GM19467 (cell line): ENCODE measurements at regions not wholly inside any gene's neighbourhood (a gene's known extent, or its start where the extent isn't known, plus 50 kb on each side); places are given as distances from the start of the nearest gene placed in this dataset.

Experiments used
- ATAC-seq: cut with Tn5 transposase; IDR thresholded peaks from one replicate; pipeline ENCODE4 v1.9.1; 2021; ENCODE audit warnings: mild to moderate bottlenecking, moderate library complexity; ENCODE audit not compliant: unreplicated experiment

DNA sequence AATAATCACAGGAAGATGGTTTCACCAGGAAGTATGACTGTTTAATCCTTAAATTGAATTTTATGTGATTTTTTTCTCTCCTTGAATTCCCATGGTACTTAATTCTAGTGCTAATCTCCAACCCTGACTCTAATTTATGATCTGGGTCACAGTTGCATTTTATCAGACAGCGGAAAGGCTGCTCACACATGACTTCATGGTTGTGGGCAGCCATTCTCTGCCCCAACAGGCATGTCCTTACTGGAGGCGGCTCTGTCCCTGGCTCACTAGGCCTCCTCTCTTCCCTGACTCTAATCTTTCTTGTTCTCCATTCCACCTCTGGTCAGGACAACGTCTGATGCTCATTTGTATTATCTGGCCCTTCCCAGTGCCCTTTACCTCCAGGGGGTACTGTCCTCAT, 184.4 kb downstream of the CHST1 start:
- no peak for ATAC-seq

DNA sequence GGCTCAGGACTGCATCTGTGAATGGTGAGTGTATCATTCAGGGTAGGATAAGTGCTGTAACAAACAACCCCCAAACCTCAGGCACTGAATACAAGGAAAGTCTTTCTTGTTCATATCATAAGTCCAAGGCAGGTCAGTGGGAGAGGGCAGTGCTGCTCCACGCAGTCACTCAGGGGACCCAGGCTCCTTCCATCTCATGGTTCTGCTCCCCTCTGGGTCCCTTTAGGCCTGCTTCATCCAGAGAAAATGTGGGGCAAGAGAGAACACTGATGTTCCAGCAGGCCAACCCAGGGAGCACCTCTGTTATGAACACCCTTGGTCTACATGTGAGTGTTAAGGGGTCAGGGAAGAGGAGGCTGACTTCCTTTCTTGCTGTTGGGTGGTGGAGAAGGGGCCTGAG, 187.8 kb downstream of the CHST1 start:
- ATAC-seq = no peak

DNA sequence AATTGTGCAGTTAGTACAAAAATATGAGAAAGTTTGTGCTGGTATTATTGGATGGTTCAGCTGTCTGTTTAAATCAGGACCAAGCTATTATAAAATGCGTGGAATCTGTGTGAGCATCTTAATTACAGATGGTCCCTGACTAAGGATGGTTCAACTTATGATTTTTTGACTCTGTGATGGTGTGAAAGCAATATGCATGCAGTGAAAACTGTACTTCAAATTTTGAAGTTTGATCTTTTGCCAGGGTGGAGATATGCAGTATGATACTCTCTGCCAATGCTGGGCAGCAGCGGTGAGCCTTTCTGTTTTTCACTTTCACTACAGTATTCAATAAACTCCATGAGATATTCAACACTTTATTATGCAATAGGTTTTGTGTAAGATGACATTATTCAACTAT, 189.3 kb downstream of the CHST1 start:
- no peak for ATAC-seq

DNA sequence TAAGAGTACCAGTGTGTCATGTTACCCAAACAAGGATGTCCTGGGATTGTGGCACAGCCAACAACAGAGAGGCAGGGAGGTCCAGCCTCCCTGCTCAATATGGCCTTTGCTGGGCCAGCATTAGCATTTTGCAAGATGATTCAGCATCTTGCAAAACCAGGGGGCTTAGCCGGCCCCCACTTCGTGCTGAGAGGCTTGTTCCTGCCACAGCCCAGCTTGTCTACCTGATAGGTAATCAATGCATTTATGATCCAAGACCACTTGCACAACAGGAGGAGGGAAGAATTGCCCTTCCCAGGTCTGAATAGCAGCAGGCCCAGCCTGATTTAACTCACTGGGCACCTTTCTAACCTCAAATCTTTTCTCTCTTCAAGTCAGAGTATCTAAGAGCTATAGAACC, 189.0 kb upstream of the SYT13 start:
- no peak for ATAC-seq

DNA sequence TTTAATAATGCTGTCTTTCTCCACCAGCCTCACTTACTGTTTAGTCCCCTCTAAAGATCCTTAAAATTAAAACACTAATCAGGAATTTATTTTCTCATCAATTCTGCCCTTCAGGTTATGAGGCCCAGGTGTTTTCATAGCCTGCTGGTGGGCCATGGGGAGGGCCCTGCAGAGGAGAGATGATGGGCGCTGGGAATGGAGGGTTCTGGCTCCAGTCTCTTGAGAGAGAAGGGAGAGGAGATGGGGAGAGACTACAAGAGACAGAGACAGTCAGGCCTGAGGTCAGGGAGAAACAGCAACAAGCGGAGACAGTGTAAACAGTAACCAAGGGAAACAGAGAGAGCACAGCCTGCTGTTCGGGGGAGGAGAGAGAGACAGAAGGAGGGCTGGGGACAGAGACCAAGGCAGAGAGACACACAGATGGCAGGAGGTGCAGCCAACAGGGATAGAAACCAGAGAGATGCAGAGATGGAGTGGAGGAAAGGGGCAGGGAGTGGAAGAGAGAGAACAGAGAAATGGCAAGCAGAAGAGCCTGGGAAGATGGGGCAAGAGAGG, 187.3 kb upstream of the SYT13 start:
- no peak for ATAC-seq

DNA sequence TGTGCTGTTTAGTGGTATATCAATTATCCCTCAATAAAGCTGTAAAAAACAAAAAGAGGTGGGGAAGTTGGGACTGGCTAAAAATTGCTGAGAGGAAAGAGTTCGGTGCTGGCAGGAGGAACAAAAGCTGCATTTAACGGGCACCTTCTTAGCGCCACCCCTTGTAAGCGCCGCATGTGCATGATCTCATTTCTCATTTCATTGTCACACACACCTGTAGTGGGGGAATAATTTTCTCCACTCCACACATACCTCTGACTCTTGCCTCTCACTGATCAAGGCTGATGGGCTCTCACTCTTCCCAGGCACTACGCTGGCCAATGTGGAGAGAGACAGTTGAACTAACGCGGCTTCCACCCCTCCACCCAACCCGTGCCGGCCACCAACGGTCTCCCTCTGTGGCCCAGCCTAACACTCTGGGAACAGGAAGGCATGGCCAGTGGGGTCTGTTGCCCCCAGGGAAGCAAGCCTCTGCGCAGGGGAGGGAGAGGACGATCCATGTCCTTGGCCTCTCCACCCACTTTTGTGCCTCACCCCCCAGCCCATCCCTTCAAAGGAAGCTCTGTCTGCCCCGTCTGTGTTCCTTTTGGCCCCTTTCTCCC, 186.7 kb upstream of the SYT13 start:
- ATAC-seq = no peak

DNA sequence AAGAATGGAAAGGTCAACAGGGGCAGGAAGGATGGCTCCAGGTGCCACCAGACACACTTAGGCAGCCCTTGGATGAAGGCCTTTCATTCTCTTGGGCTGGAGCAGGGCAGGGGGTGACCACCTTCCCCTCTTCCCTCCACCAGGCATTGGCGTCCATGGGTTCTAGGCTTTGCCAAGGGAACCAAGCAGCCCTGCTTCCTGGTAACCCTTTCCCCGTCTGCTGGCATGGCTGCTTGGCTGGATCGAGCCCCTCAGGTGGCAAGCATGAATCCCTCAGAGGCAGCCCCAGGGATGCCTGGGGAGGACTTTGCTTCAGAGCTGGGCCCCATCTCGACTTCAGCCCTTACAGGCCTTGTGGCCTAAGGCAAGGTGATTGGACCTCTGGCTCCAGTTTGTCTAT, 185.1 kb upstream of the SYT13 start:
- ATAC-seq = no peak

DNA sequence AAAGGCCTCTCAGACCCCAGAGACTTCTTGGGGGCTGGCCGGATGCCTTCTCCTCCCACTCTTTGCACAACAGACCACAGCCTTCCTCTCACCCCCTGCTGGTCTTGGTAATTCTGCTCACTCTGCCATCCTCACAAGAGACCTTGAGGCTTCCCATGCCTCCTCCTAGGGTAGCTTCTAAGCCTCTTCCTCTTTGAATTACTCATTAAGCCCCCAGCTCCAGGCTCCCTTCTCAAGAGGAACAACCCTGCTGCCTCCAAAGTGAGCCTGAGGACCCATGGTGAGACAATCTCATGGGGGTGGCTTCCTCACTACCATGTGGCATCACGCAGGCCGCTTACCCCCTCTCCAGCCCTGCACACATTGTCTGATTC, 184.6 kb upstream of the SYT13 start:
- no peak for ATAC-seq

DNA sequence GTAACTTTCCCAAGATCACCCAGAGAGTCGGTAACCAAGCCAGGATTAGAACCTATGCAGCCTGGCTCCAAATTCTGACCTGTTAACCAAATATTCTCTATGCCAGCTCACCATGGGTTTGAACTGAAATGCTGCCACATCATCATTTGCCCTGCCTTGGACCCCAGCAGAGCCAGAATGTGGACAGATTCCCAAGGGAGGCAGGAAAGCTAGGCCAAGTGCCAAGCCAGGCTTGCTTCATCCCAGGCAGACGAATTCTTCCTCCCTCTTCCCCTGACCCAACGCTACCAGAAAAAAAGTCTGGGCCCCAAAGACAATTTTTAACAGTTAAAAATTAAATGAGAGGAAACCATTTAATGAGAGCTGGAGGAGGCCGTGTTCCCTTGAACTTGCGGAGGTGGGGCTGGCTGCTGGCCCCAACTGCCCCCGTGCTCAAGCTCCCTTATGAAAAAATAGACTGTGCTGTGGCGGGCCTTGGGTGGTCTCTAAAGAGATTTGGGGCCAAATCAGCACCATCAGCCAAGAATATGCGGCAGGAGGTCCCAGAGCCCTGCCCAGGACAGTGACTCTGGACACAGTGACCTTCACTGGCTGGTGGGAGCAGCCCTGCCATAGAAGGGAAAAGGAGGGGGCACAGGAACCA, 184.1 kb upstream of the SYT13 start:
- ATAC-seq = no peak

DNA sequence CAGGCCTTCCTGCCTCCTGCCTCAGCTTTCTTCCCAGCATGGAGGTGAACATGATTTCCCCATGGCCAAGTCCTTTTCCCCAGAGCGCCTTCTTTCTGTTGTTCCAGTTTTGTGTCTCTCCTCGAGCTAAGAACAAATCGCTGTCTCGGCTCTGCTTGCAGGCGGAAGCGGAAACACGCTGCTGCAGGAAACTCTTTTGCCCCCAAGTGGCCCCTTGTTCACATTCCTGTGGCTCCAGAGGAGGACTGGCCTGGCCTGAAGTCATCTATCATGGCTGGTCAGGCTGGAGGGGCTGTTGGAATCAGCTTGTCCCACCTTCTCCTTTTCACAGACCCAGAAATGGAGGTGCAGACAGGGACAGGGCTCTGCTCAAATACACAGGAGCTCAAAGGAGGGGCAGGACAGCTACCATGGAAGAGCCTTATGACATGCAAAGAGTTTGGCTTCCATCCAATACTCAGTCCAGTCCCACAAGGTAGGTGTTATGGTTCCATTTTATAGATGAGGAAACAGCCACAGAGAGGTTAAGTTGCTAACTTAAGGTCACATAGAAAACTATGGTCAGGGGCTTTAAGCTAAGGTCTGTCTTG, 182.2 kb upstream of the SYT13 start:
- no peak for ATAC-seq

DNA sequence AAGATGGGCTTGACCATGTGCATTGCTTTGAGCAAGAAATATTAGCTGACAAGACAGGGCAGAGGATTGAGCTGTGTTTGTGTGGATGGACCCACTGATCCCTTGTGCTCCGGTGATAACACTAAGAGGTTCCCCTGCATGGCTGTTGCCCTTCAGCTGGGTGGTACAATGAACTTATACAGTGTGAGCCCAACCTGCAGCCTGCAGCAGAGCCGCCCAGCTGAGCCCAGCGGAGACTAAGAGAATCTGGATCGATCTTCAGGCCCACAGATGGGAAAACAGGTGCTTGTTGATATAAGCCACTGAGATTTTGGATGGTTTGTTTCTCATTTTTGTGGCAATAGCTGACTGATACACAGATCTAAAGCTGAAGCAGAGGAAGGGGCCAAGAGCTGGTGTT, 177.4 kb upstream of the SYT13 start:
- ATAC-seq = no peak

DNA sequence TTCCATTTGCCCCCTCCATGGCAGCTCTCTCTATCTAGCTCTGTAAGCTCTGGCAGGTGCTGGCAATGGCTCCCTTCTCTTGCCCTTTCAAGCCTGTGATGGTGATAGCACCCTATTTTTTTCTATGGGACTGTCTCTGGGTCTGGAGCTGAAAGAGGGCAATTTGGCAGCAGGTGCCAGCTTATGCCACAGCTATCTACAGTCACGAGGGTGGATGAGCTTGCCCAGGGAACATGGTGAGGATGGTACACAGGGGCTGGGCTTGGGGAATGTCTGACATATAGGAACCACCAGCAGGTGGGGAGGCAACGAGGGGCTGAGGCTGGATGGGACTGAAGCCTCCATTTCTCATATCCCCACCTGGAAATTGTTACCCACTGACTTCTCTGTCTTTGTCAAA, 175.4 kb upstream of the SYT13 start:
- no peak for ATAC-seq

DNA sequence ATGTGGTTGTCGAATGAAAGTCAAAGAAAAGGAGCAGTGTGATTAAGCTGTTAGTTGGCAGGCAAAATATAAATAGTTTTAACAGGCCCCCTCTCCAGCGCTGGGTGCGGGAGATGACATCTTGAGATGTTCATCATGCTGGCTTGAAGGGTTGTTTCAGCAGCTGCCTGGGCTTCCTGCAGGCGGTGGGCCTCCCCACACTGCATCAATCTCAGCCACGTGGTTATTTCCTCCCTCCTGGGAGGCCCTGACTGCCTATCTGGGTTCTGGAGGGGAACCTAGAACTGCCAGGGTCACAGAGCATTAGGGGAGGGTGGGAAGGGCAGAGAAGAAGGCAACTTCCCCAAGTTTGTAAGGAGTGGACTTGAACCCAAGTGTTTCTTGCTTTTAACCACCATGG, 173.3 kb upstream of the SYT13 start:
- no peak for ATAC-seq

DNA sequence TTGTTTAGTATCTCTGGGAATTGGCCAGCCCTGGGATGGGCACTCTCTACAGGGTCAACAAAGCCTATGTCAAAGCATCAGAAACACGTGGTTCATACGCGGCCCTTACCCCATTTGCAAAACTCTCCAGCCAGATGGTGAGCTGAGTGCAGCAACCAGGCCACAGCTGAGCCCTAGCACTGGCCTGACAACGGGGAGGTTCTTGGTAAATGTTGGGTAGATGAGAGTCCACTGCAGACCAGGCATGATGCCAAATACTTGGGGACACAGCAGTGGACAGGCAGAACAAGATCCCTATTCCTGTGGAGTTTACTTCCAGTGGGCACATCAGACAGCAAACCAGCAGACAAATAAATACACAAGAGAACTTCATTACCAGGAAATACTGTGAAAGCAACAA, 172.1 kb upstream of the SYT13 start:
- no peak for ATAC-seq

DNA sequence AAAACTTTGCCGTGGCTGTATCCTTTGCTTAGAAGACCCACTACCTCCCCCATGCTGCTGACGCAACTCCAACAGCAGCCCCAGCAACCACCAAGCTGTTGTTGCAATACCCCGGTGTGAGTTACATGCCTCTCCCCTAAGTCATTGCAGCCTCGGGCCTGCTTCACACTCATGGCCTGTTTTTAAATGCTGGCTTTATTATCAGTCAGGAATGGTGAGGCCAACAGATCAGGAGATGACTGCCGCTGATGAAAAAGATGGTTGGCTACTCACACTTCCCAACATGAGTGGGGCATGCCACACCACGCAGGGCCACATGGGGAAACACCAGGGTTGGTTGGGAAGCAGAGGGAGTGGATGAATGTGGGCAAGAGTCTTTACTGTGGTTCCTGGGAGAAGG, 171.5 kb upstream of the SYT13 start:
- ATAC-seq = no peak

DNA sequence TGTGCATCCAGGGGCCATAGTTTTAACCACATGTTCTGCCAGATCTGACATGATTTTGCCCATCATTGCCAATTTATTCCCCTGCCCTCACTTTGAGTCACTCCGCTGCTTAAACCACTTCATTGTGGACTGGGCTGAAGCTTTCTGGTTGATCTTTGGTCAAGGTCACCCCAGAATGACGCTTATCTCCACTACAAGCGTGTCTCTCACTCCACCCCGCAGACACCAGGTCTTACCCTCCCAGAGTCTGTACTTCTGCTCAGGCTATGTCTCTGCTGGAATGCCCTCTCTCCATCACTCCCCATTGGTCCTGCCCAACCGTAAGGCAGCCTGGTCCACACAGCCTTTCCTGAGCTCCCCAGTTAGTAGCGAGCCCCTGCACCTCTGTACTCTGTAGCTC, 170.5 kb upstream of the SYT13 start:
- ATAC-seq = no peak

DNA sequence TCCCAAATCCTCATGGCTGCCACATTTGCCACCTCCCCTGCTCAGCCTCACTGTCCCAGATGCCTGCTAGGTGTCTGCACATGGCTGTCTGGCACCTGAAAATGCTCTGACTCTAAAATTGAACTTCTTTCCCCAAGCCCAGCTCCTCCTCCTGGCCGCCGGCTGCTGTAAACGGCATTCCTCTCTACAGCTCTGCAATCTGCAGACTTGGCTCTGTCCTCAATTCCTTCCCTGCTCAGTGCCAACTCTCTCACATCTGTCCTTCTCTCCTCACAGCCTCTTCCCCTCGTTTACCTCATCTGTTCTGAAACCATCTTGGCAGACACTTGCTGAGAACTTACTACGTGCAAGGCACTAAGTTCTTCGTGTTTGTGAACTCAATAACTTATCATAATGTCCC, 169.4 kb upstream of the SYT13 start:
- no peak for ATAC-seq

DNA sequence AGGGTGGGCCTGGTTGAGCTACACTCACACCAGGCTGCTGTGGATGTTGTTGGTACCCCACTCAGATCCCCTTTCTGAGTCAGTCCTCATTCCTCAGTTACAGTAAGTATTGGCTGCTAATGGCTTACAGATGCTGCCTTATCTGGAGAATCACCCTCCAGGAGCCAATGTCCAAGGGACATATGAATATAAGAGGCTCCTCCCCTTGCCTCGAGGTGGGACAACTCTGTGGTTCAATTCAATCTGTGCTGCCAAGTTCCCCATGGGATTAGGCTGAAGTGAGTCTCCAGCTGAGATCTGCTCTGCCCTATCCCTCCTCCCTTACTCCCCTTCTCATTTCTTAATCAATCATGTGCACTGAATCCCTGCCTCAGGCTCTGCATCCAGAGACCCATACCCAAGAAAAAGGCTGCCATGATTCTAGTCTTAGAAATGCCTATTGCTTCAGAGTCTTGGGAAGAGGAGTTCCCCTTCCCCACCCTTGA, 168.8 kb upstream of the SYT13 start:
- ATAC-seq = no peak

DNA sequence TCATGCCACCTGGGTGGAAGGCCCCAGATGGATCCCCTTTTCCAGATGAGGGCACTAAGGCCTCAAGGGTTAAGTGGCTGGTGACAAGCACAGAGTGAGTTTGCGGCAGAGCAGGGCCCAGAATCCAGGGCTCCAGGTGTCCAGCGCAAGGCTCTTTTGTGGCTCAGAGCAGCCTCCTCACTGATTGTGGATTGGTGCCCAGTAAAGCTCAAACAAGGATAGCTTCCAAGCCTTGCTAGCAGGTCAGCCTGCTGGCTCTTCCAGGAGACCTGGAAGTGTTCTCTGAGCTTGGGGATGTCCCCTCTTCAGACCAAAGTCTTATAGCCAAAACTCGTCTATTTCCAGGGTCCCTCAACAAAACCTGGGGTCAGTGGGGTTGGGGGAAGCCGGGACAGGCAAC, 167.6 kb upstream of the SYT13 start:
- no peak for ATAC-seq

DNA sequence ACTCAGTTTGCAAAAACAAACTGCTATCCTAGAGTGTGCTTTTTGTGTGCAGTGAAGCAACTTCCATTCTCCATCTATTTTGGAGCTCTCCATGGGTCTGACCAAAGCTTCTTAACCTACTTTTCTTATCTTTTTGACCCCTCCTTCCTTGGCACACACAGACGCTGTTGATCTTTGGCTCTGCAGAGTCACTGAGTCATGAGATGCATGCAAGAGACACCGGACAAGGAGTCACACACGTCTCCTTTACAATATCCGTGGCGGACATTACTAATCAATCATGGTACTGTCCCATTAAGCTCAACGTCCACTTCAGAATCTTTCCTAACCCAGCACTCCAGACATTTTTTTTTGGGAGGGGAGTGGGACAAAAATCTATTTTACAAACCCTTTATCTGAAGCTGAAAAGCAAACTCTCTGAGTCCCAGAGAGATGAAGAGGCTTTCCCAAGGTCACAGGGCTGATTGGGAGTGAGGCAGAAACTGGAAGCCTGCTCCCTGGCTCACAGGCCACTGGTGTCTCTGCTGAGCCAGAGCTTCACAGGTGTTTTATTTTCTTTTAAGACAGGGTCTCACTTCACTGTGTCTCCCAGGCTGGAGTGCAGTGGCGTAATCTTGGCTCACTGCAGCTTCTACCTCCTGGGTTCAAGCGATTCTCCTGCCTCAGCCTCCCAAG, 165.8 kb upstream of the SYT13 start:
- no peak for ATAC-seq

DNA sequence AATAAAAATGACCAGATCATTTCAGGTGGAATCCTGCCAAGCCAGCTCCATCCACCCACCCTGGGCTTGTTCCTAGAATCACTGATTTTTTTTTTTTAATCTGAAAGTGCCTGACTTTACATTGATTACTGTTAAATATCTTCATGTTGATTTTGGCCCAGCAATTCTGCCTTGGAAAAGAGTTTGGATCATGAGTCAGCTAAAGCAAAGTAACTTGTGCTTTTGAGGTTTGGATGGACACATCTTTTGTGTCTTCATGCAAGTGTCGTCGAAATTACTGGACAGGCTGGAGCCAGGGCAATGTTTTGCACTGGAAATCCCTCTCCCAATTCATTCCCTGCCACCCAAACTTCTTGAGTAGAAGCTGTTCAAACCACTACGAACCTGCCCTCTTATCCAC, 164.0 kb upstream of the SYT13 start:
- no peak for ATAC-seq

DNA sequence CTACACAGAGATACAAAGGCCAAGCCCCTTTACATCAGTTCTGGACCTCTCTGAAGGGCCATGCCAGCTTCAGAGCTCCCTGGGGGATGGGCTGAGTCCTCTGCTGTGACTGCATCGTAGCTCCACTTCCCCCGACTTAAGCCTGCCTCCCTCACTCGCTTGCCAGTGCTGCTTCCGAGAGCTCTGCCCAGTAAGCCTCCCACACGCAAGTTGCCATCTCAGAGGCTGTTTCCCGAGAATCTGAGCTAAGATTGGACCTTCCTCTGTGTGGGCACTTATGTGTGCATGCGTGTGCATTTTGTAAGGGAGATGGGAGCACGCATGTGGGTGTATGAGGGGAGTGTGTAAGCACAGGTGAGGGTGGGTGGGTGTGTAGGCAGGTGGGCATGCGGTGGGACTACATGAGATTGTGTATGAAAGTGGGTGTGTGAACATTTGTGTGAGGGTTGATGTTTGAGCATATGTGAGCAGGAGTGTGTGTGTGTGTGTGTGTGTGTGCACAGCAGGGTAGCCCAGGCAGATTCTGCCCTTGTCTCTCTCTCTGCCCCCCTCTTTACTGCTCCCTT, 163.0 kb upstream of the SYT13 start:
- no peak for ATAC-seq
